Peyer's patch (tissue), 4 donors: ENCODE measurements at regions not wholly inside any gene's neighbourhood (a gene's known extent, or its start where the extent isn't known, plus 50 kb on each side); places are given as distances from the start of the nearest gene placed in this dataset.

Experiments
- DNase-seq, 3 donors: peaks; one replicate each; pipeline ENCODE4 v3.0.0-alpha.2; 2017 to 2019
- H3K27ac ChIP-seq, 4 donors: fragments of 200-600 bp; sonication (generic); one replicate each; pipeline ENCODE4 v1.5.1; 2016 to 2019
- H3K27me3 ChIP-seq, 2 donors: fragments of 200-600 bp; sonication (generic); one replicate each; pipeline ENCODE4 v1.5.1; 2019
- H3K36me3 ChIP-seq, 3 donors: fragments of 200-600 bp; sonication (generic); one replicate each; pipeline ENCODE4 v1.5.1; 2016 to 2019
- H3K4me1 ChIP-seq, 4 donors: fragments of 200-600 bp; sonication (generic); one replicate each; pipeline ENCODE4 v1.5.1; 2016 to 2019
- H3K4me3 ChIP-seq, 4 donors: fragments of 200-600 bp; sonication (generic); 1 replicate in 3 of 4; 2 replicates in 1 of 4; pipeline ENCODE4 v1.5.1; 2016 to 2019; ENCODE audit warnings: mild to moderate bottlenecking in 1 of 4
- H3K9me3 ChIP-seq, 4 donors: fragments of 200-600 bp; sonication (generic); one replicate each; pipeline ENCODE4 v1.5.1; 2016 to 2019; ENCODE audit warnings: mild to moderate bottlenecking in 1 of 4
- CTCF ChIP-seq, 6 experiments: fragments of 450-650 bp in 4 of 6; fragments of 200-600 bp in 2 of 6; sonication (generic) in 1 of 6; IDR thresholded peaks; one replicate each; pipeline ENCODE4 v1.5.1; 2017 to 2019; ENCODE audit warnings: antibody characterized with exemption in 6 of 6, mild to moderate bottlenecking in 3 of 6, moderate library complexity in 1 of 6
- POLR2A ChIP-seq, 2 donors: fragments of 450-650 bp; IDR thresholded peaks; one replicate each; pipeline ENCODE4 v1.5.1; 2017; ENCODE audit warnings: antibody characterized with exemption in 2 of 2, mild to moderate bottlenecking in 2 of 2, moderate library complexity in 2 of 2

GRCh38 chr6:105458084-105458483 is 55.2 kb upstream of the PREP start:
- DNase-seq, result no peak
- Histone ChIP-seq H3K9me3 (no peaks in the 10 kb centered on the region), H3K4me3 (no peak overlapping the region), H3K27me3 (no peaks in the 10 kb centered on the region), H3K36me3 (no peaks in the 10 kb centered on the region), H3K4me1 (no peaks in the 10 kb centered on the region), H3K27ac (no peak overlapping the region)
- TF ChIP-seq POLR2A (IDR thresholded peaks at IDR 0.05) (no peak), CTCF (IDR thresholded peaks at IDR 0.05) (no peak)

- TF ChIP-seq CTCF (IDR thresholded peaks at IDR 0.05) (no peak), POLR2A (IDR thresholded peaks at IDR 0.05) (no peak)
- Histone ChIP-seq H3K36me3 (no peaks in the 10 kb centered on the region), H3K9me3 (no peaks in the 10 kb centered on the region), H3K4me3 (no peak overlapping the region), H3K27me3 (no peaks in the 10 kb centered on the region), H3K27ac (no peak overlapping the region), H3K4me1 (no peaks in the 10 kb centered on the region)
- no peak for DNase-seq
Observed at GRCh38 chr6:105453968-105454367, 51.1 kb upstream of the PREP start.

GRCh38 chr6:105452924-105453756 is 50.3 kb upstream of the PREP start:
- no peaks in the 10 kb centered on the region for H3K36me3 ChIP-seq
- DNase-seq, result peak in 2 of 3 donors; percentile 37 to 56
- TF ChIP-seq POLR2A (IDR thresholded peaks at IDR 0.05) (no peak), CTCF (IDR thresholded peaks at IDR 0.05) (no peak)
- no peaks in the 10 kb centered on the region for H3K9me3 ChIP-seq
- H3K4me1 ChIP-seq, result no peaks in the 10 kb centered on the region
- H3K4me3 ChIP-seq, result no peak overlapping the region
- no peaks in the 10 kb centered on the region for H3K27me3 ChIP-seq
- no peak overlapping the region for H3K27ac ChIP-seq
